RWPE1 (cell line): ENCODE measurements at regions not wholly inside any gene's neighbourhood (a gene's known extent, or its start where the extent isn't known, plus 50 kb on each side); places are given as distances from the start of the nearest gene placed in this dataset.
"Not testable (repeated sequence)": the region's sequence is repeated elsewhere in the genome, so short reads cannot be mapped to it uniquely, and the experiment has no call there.

ENCODE experiments used
- CTCF ChIA-PET: fragments of 350-600 bp; sonication (Branson Sonifier 250); formaldehyde crosslinking; extraction: SDS; loops from one replicate; lab custom pipeline; 2021; lab: Yijun Ruan, JAX
- POLR2A ChIA-PET: fragments of 400-600 bp; formaldehyde crosslinking; extraction: SDS; loops from one replicate; lab custom pipeline; 2020; ENCODE audit warnings: antibody characterized with exemption; ENCODE audit not compliant: low non-redundant PET; lab: Yijun Ruan, JAX
- DNase-seq: peaks from one replicate; pipeline ENCODE4 v3.0.0; 2012; ENCODE audit warnings: low spot score
- H3K27ac ChIP-seq: fragments of 450-650 bp; 2 replicates; pipeline ENCODE4 v1.5.1; 2017
- TF ChIP-seq, protein P1 (sequence below): fragments of 450-650 bp; conservative IDR thresholded peaks from 2 replicates; pipeline ENCODE4 v1.5.1; 2017; ENCODE audit warnings: low read depth, mild to moderate bottlenecking

DNA sequence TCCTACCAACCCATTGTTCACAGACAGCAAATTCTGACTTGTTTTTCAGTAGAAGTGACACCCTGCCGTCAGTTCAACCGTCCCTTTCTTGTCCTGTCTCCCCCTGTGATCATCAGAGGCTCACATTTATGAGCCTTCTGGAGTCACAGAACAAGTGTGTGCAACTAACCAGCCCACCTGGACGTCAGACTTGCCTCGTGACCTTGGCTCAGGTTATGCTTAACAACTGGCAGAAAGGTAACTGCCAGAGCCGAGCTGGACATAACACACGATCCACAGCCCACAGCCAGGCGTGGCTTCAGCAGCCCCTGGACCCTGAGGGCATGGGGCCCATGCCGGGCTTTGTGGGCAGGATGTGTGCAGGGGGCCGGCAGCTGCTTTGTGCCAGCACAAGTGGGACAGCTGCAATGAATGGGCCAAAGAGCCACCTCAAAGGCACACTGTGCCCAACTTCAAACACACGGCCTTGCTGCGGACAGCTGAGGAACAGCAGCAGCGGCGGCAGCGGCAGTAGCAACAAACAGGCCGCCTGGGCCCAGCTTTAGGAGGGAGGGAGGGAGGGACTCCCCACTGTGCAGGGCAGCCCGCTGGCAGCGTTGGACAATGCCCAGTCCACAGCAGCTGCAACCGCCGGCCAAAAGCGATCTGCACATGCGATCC, 103.9 kb downstream of the ZBTB18 start:
- no peak for DNase-seq
- ChIA-PET CTCF (interaction anchor here (0.5 to 0.6 kb wide), 2 partner anchors 13 to 152 kb away, joined by 3 read pairs; no protein-coding TSS in a partner anchor), POLR2A (no interaction called here)
- no peak overlapping the region for H3K27ac ChIP-seq
- TF ChIP-seq, protein P1, sequence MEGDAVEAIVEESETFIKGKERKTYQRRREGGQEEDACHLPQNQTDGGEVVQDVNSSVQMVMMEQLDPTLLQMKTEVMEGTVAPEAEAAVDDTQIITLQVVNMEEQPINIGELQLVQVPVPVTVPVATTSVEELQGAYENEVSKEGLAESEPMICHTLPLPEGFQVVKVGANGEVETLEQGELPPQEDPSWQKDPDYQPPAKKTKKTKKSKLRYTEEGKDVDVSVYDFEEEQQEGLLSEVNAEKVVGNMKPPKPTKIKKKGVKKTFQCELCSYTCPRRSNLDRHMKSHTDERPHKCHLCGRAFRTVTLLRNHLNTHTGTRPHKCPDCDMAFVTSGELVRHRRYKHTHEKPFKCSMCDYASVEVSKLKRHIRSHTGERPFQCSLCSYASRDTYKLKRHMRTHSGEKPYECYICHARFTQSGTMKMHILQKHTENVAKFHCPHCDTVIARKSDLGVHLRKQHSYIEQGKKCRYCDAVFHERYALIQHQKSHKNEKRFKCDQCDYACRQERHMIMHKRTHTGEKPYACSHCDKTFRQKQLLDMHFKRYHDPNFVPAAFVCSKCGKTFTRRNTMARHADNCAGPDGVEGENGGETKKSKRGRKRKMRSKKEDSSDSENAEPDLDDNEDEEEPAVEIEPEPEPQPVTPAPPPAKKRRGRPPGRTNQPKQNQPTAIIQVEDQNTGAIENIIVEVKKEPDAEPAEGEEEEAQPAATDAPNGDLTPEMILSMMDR: no peak

DNA sequence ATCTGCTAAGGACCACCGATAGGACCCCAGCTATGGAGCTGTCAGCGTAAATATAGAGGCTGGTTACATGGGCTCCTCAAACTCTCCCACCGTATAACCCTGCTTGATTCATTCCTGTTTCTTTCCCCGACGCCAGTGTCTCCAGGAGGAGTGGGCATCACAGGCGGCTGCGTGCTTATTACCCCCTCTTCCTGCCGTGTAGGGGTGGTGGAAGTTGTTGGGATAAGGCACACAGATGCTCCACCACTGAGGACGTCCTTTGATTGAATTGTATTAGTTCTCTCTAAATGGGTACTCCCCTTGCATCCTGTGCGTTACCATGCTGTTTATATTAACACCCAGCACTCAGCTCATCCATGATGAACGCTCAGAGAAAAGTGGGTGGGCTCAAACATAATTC, 104.6 kb downstream of the ZBTB18 start:
- no peak for DNase-seq
- ChIA-PET POLR2A (no interaction called here), CTCF (no interaction called here)
- H3K27ac ChIP-seq: no peak overlapping the region
- TF ChIP-seq, protein P1: no peak

DNA sequence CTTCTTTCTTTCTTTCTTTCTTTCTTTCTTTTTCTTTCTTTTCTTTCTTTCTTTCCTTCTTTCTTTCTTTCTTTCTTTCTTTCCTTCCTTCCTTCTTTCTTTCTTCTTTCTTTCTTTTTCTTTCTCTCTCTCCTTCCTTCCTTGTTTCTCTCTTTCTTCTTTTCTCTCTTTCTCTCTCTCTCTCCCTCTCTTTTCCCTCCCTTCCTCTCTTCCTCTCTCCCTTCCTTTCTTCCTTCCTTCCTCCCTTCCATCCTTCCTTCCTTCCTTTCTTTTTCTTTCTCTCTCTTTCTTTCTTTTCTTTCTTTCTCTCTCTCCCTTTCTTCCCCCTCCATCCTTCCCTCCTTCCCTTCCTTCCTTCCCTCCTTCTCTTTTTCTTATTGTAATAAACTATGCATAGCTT, 105.5 kb downstream of the ZBTB18 start:
- DNase-seq, H3K27ac ChIP-seq, CTCF ChIA-PET: not testable (repeated sequence)
- POLR2A ChIA-PET: interaction anchor here (0.5 kb wide), 1 partner anchor 1731 kb away, joined by 3 read pairs; no protein-coding TSS in a partner anchor

DNA sequence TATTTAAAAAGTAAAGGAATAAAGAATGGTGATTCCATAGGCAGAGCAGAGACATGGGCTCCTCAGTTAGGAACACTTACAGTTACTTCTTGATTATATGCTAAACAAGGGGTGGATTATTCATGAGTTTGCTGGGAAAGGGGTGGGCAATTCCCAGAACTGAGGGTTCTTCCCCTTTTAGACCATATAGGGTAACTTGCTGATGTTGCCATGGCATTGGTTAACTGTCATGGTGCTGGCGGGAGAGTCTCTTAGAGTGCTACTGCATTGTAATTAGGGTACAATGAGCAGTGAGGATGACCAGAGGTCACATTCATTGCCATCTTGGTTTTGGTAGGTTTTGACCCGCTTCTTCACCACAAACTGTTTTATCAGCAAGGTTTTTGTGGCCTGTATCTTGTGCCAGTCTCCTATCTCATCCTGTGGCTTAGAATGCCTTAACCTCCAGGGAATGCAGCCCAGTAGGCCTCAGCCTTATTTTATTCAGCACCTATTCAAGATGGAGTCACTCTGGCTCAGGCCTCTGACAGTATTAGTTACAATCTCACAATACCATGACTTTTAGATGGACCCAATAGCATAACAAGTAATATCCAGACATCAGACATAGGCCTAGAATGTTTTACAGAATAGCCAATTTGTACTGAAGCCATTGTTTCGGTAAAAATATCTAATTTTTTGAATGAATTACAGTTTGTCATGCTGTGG, 106.8 kb downstream of the ZBTB18 start:
- TF ChIP-seq, protein P1: no peak
- no peak for DNase-seq
- H3K27ac ChIP-seq: no peak overlapping the region
- POLR2A ChIA-PET: no interaction called here
- CTCF ChIA-PET: no interaction called here

DNA sequence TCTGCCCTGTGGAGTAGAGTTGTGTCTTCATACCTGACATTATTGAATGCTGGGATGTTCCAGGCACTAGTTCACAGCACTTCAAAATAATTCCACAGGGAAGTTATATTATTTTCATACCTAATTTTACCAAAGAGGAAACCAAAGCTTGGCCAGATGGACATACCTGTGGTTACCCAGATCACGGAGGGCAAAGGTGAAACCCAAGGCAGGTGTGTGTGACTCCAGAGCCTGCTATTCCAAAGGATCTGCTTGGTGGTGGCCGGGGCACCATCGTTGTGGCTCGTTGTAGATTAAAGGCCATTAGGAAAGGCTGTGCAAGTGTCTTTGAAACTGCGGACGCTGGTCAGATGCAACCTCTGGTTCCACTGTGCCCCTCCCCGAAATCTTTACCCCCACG, 108.6 kb downstream of the ZBTB18 start:
- CTCF ChIA-PET: no interaction called here
- no peak for DNase-seq

DNA sequence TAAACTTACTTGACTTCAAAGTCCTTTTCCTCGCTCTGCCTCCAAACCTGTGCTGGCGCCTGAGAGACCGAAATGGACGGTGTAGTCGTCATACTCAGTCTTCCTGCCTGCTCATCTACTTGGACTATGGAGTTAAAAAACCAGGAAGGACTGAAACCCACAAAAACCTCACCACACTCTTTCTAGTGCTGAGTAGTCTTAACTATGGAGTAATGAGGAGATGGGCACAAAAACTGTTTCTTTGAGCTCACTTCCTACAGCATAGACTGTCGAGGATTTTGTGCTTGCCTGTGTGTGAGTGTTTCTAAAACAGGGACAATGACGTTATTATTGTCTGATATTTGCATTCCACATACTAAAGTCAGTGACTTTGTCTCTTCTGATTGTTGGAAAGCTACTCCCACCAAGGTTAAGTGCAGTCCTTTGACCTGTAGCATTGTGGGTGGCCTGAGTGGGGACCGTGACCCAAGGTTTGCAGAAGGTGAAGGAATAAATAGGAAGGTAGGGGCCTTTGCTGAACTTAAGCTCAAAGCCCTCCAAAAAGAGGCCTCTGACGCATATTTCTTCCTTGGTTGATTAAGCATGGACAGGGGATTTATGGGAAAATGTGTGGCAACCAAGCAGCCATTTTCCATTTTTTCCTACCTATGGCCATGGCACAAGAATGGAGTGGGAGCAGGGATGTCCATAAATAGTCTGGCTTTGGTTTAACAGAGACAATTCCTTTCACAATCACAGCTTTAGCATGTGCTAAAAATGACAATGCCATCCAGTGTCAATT, 109.6 kb downstream of the ZBTB18 start:
- DNase-seq: no peak
- ChIA-PET POLR2A (no interaction called here), CTCF (no interaction called here)
- TF ChIP-seq, protein P1: no peak
- no peak overlapping the region for H3K27ac ChIP-seq

More for the DNA sequence above, 108.6 kb downstream of the ZBTB18 start:
- POLR2A ChIA-PET: no interaction called here
- no peak overlapping the region for H3K27ac ChIP-seq
- TF ChIP-seq, protein P1: no peak
